NCI-H1092 (cell line): ENCODE measurements at regions not wholly inside any gene's neighbourhood (a gene's known extent, or its start where the extent isn't known, plus 50 kb on each side); places are given as distances from the start of the nearest gene placed in this dataset.

Experiments used
- DNase-seq: peaks from one replicate; lab custom pipeline; 2025; lab: John Stamatoyannopoulos, UW

GRCh38 chr16:64167936-64168335 is 953.9 kb downstream of the CDH11 start:
- DNase-seq = no peak

GRCh38 chr16:64165368-64165767 is 956.5 kb downstream of the CDH11 start:
- no peak for DNase-seq

- DNase-seq = no peak
These were observed 959.1 kb downstream of the CDH11 start for GRCh38 chr16:64162613-64163375.

- no peak for DNase-seq
These were observed 961.9 kb downstream of the CDH11 start for GRCh38 chr16:64159976-64160375.

GRCh38 chr16:64158941-64159588 is 962.8 kb downstream of the CDH11 start:
- no peak for DNase-seq

- no peak for DNase-seq
These were observed 968.1 kb downstream of the CDH11 start for GRCh38 chr16:64153718-64154117.

GRCh38 chr16:64151990-64152767 is 969.7 kb downstream of the CDH11 start:
- DNase-seq = no peak

GRCh38 chr16:64150193-64150592 is 971.7 kb downstream of the CDH11 start:
- DNase-seq = no peak

GRCh38 chr16:64149756-64150155 is 972.1 kb downstream of the CDH11 start:
- no peak for DNase-seq

- DNase-seq = no peak
These were observed 973.5 kb downstream of the CDH11 start for GRCh38 chr16:64148356-64148755.

- no peak for DNase-seq
These were observed 973.9 kb downstream of the CDH11 start for GRCh38 chr16:64147941-64148340.

- no peak for DNase-seq
These were observed 977.2 kb downstream of the CDH11 start for GRCh38 chr16:64144617-64145016.

- DNase-seq = no peak
These were observed 983.2 kb downstream of the CDH11 start for GRCh38 chr16:64138621-64139020.

GRCh38 chr16:64138006-64138405 is 983.9 kb downstream of the CDH11 start:
- no peak for DNase-seq

- no peak for DNase-seq
These were observed 985.1 kb downstream of the CDH11 start for GRCh38 chr16:64136743-64137142.

GRCh38 chr16:64136314-64136713 is 985.5 kb downstream of the CDH11 start:
- no peak for DNase-seq

- DNase-seq = no peak
These were observed 988.5 kb downstream of the CDH11 start for GRCh38 chr16:64133366-64133765.

- DNase-seq = no peak
These were observed 989.0 kb downstream of the CDH11 start for GRCh38 chr16:64132759-64133361.

- no peak for DNase-seq
These were observed 989.7 kb downstream of the CDH11 start for GRCh38 chr16:64132190-64132589.

- DNase-seq = no peak
These were observed 990.4 kb downstream of the CDH11 start for GRCh38 chr16:64131423-64131822.

- no peak for DNase-seq
These were observed 991.7 kb downstream of the CDH11 start for GRCh38 chr16:64130140-64130539.

- no peak for DNase-seq
These were observed 999.7 kb downstream of the CDH11 start for GRCh38 chr16:64122177-64122576.

GRCh38 chr16:64121473-64121872 is 1000.4 kb downstream of the CDH11 start:
- no peak for DNase-seq
